ENCODE measurements at regions not wholly inside any gene's neighbourhood (a gene's known extent, or its start where the extent isn't known, plus 50 kb on each side); places are given as distances from the start of the nearest gene placed in this dataset.

DNA sequence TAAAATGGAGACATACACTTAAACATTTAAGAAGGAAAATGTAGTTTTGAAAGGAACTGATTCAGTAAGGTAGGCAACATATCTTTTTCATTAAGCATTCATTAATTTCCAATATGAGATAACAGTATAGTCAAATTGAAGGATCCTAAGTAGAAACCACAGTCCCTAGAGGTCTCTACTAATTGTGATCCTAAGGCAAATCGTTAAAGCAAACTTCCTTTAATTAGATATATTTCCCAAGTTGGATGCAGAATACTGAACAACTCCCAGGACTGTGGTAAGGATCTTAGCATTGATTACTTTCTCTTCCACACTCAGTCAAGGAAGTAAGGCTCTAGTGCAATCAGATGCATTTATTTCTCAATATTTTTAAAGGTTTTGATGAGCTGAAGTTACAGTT is 604.1 kb upstream of the GJE1 start:
- H3K36me3 ChIP-seq (ENCODE audit: control insufficient read depth, insufficient read depth, low read length): no peaks in the 10 kb centered on the region
- no peak overlapping the region for H3K4me3 ChIP-seq (ENCODE audit: low read depth, low read length)
- ChIA-PET CTCF (no interaction called here), POLR2A (no interaction called here)
- H3K9me3 Mint-ChIP-seq (ENCODE audit: unreplicated experiment): no peaks in the 10 kb centered on the region
- no TSS peak for BruUV-seq (replicated peaks)
- H3K27ac Mint-ChIP-seq (ENCODE audit: unreplicated experiment): no peak overlapping the region
- no peak for DNase-seq
- peaks cover 7% of the 10 kb centered on the region for H3K4me1 Mint-ChIP-seq (ENCODE audit: low read depth, unreplicated experiment)
- H3K4me3 Mint-ChIP-seq (ENCODE audit: unreplicated experiment): no peak overlapping the region
- H3K27me3 Mint-ChIP-seq (ENCODE audit: insufficient read depth, unreplicated experiment): no peaks in the 10 kb centered on the region
- no peaks in the 10 kb centered on the region for H3K9me3 ChIP-seq
- intact Hi-C loops (cut with micrococcal nuclease; ENCODE audit: unreplicated experiment): no loop called here
- TF ChIP-seq CTCF (IDR thresholded peaks at IDR 0.05; ENCODE audit: insufficient read depth in 1 of 2, low read depth in 1 of 2, low read length in 1 of 2, severe bottlenecking in 1 of 2, unreplicated experiment in 1 of 2): no peak
- H3K27me3 ChIP-seq (replicated peaks; ENCODE audit: control insufficient read depth, insufficient read depth, low read length): no peaks in the 10 kb centered on the region
- no peaks in the 10 kb centered on the region for H3K36me3 Mint-ChIP-seq (ENCODE audit: insufficient read depth, unreplicated experiment)
- no peaks in the 10 kb centered on the region for H3K4me1 ChIP-seq

DNA sequence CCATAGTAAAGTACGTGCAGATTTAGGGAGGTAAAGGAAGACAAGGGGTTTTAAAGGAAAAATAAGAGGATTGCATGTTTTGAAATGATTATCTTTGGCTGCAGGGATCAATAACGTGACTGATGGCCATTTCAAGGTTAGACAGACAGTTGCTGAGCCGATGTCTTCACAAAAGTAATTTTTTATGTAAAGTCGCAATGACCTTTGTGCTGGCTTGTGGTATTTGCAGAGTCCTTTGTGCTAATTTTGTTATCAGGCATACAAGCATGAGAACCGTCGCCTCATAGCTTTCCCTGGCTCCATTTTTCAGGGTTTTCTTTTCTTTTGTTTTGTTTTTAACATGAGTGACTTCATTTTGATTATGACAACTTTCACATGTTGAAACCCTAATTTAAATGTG is 605.7 kb upstream of the GJE1 start:
- Histone ChIP-seq H3K4me1 (no peaks in the 10 kb centered on the region), H3K4me3 (ENCODE audit: low read depth, low read length) (no peak overlapping the region), H3K36me3 (ENCODE audit: control insufficient read depth, insufficient read depth, low read length) (no peaks in the 10 kb centered on the region), H3K27me3 (replicated peaks; ENCODE audit: control insufficient read depth, insufficient read depth, low read length) (no peaks in the 10 kb centered on the region), H3K9me3 (no peaks in the 10 kb centered on the region)
- H3K4me3 Mint-ChIP-seq (ENCODE audit: unreplicated experiment): no peak overlapping the region
- CTCF ChIA-PET: no interaction called here
- TF ChIP-seq CTCF (IDR thresholded peaks at IDR 0.05; ENCODE audit: insufficient read depth in 1 of 2, low read depth in 1 of 2, low read length in 1 of 2, severe bottlenecking in 1 of 2, unreplicated experiment in 1 of 2): no peak
- H3K27me3 Mint-ChIP-seq (ENCODE audit: insufficient read depth, unreplicated experiment): no peaks in the 10 kb centered on the region
- peaks cover 7% of the 10 kb centered on the region for H3K4me1 Mint-ChIP-seq (ENCODE audit: low read depth, unreplicated experiment)
- no peak for DNase-seq
- H3K27ac Mint-ChIP-seq (ENCODE audit: unreplicated experiment): no peak overlapping the region
- POLR2A ChIA-PET: no interaction called here
- H3K36me3 Mint-ChIP-seq (ENCODE audit: insufficient read depth, unreplicated experiment): no peaks in the 10 kb centered on the region
- intact Hi-C loops (cut with micrococcal nuclease; ENCODE audit: unreplicated experiment): no loop called here
- no TSS peak for BruUV-seq (replicated peaks)
- no peaks in the 10 kb centered on the region for H3K9me3 Mint-ChIP-seq (ENCODE audit: unreplicated experiment)

GRCh38 chr6:141521440-141521839 is 611.3 kb upstream of the GJE1 start:
- no TSS peak for BruUV-seq (replicated peaks)
- no peaks in the 10 kb centered on the region for H3K27me3 Mint-ChIP-seq (ENCODE audit: insufficient read depth, unreplicated experiment)
- CTCF ChIA-PET: no interaction called here
- H3K9me3 Mint-ChIP-seq (ENCODE audit: unreplicated experiment): no peaks in the 10 kb centered on the region
- no peak for DNase-seq
- H3K36me3 ChIP-seq (ENCODE audit: control insufficient read depth, insufficient read depth, low read length): no peaks in the 10 kb centered on the region
- no peaks in the 10 kb centered on the region for H3K36me3 Mint-ChIP-seq (ENCODE audit: insufficient read depth, unreplicated experiment)
- intact Hi-C loops (cut with micrococcal nuclease; ENCODE audit: unreplicated experiment): no loop called here
- no peaks in the 10 kb centered on the region for H3K4me1 ChIP-seq
- no peak overlapping the region for H3K4me3 ChIP-seq (ENCODE audit: low read depth, low read length)
- no peak for TF ChIP-seq CTCF (IDR thresholded peaks at IDR 0.05; ENCODE audit: insufficient read depth in 1 of 2, low read depth in 1 of 2, low read length in 1 of 2, severe bottlenecking in 1 of 2, unreplicated experiment in 1 of 2)
- H3K4me3 Mint-ChIP-seq (ENCODE audit: unreplicated experiment): no peak overlapping the region
- POLR2A ChIA-PET: no interaction called here
- H3K27ac Mint-ChIP-seq (ENCODE audit: unreplicated experiment): no peak overlapping the region
- no peaks in the 10 kb centered on the region for H3K27me3 ChIP-seq (replicated peaks; ENCODE audit: control insufficient read depth, insufficient read depth, low read length)
- H3K4me1 Mint-ChIP-seq (ENCODE audit: low read depth, unreplicated experiment): no peaks in the 10 kb centered on the region
- H3K9me3 ChIP-seq: no peaks in the 10 kb centered on the region
